Right renal cortex interstitium (tissue), 3 donors: ENCODE measurements at regions not wholly inside any gene's neighbourhood (a gene's known extent, or its start where the extent isn't known, plus 50 kb on each side); places are given as distances from the start of the nearest gene placed in this dataset.

ENCODE experiments used
- DNase-seq, 3 donors: peaks; one replicate each; pipeline ENCODE4 v3.0.0-alpha.2; 2013; ENCODE audit warnings: low read depth in 3 of 3, low spot score in 2 of 3

- no peak for DNase-seq
Observed at GRCh38 chr12:130098301-130099005, 63.8 kb upstream of the FZD10 start.

DNA sequence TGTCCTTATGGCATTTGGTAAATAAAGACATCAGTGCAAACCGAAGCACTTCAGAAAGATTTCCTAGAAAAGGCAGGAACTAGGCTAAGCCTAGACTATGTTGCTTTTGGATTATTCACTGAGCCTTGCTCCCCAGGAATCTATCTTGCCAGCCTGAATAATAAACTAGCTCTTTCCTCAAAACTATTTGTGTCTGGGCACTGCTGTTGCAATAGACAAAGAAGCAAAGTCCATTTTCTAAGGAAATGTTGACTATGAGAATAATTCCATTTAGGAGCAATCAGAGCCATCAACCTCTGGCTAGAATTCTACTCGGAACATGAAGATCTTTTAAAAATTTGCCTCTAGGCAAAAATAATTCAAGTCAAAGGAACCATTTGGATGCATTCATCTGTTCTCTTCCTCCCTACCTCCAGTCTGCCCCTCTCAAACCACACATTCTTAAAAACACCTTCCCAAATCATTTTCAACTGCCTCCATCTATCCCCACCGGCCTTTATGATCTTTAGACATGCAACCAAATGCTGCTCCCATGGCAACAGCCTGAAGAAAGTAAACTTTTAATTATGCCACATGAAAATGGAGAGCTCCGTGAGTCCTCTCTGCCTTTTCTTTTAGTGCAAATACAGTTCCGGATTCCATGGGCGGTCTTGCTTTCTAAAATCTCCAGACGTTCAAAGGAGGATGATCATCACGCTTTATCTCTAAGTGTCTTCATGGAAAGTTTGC is 61.5 kb upstream of the FZD10 start:
- no peak for DNase-seq

- DNase-seq = no peak
Observed at GRCh38 chr12:130101370-130101769, 60.9 kb upstream of the FZD10 start.

GRCh38 chr12:130102266-130102665 is 60.0 kb upstream of the FZD10 start:
- no peak for DNase-seq

GRCh38 chr12:130104571-130105106 is 57.6 kb upstream of the FZD10 start:
- DNase-seq = no peak

DNA sequence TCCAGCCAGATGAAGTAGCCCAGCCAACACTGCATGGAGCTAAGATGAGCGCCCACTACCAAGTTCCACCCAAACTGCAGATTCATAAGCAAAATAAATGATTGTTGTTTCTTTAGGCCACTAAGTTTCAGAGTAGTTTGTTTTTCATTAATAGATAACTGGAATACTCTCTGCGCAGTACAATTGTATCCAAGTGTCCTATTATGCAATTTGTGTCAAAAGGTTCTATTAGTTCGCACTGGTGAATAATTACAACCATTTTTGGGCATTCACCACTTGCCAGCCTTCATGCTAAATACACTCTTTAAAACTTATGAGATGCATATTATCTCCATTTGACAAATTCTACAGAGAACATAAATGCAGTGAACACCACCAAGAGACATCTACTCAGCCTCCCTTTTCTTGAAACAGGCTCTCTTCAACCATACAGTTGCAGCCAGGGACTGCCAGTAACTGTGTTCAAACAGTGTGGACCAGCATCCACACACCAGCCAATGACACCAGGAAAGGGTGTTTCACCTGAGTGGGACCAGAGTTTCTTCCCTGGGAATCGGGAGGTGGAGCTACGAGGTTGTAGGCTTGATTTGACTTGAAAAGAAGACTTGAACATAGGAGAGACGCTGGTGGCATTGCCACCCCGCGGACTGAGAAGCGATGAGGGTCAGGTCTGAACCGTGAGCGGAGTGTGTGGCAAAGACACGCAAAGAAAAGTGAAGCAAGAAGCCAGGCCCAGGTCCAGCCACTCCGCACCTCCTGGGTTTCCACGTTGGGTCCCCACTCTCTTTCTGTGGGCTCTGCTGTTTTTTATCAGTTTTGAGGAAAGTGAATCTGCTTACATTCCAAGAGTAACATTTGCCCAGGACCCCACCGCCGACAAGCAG is 53.0 kb upstream of the FZD10 start:
- DNase-seq = no peak

- DNase-seq = peak in 1 of 3 donors; percentile 59
Observed at GRCh38 chr12:130110914-130111313, 51.4 kb upstream of the FZD10 start.

- no peak for DNase-seq
Observed at GRCh38 chr12:130111965-130112496, 50.2 kb upstream of the FZD10 start.
